Pons (tissue), 1 donor: ENCODE measurements at regions not wholly inside any gene's neighbourhood (a gene's known extent, or its start where the extent isn't known, plus 50 kb on each side); places are given as distances from the start of the nearest gene placed in this dataset.
"Not testable (repeated sequence)": the region's sequence is repeated elsewhere in the genome, so short reads cannot be mapped to it uniquely, and the experiment has no call there.

Experiments used
- DNase-seq: peaks from one replicate; pipeline ENCODE4 v3.0.0-alpha.2; 2016; ENCODE audit warnings: low spot score

GRCh38 chr6:141780296-141780695, 352.4 kb upstream of the GJE1 start:
- DNase-seq, result no peak

DNA sequence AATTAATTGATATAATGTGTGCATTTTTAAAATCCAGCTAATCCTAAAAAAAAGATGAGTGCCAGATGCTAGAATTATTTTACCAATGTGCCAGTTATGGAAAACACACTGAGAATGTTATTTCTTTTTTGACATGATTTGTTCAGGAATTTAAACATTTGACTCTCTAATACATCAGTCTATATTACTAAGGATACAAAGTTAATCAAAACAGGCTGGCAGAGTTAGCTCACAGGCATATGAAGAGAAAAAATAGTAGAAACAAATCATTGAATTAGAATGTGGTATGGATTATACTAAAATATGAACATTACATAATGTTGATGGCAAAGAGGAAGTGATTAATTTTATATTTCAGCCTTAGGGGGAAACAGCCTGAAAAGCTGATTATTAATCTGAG, 368.3 kb upstream of the GJE1 start:
- no peak for DNase-seq

GRCh38 chr6:141758430-141758829, 374.3 kb upstream of the GJE1 start:
- DNase-seq, result no peak

DNA sequence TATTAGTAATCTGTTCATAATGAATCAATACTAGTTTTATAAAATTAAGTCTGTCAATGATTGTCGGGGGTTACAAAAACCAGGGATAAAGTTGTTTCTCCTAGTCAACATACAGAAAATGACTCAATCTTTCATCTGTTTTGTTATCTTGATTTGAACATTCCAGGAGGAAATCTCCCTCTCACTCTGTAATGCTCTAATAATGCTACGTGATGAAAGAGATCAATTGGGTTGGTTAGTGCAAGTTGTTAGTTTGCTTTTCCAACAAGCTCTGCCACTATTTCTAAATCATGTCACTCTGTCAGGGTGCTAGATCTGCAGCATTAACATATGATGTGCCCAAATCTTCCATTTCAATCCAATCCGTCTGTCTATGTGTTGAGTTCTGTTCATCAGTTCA, 379.5 kb upstream of the GJE1 start:
- DNase-seq, result no peak

DNA sequence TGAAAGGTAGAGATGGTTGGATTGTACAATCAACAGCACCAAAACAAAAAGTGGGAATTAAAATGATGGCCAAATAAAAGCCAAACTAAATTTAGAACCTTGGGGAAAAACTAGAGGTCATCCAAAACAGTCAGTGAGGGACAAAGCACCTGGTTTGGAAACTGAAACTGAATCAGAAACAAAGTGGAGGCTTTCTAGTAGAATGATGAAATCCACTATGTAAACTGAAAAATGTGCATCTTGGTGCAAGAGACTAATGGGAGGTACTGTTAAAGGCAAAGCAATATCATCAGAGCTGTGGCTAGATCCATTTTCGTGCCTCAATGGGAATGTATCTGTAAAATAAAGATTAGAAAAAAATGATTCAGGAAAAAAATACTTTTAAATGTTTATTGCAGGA, 380.0 kb upstream of the GJE1 start:
- no peak for DNase-seq

DNA sequence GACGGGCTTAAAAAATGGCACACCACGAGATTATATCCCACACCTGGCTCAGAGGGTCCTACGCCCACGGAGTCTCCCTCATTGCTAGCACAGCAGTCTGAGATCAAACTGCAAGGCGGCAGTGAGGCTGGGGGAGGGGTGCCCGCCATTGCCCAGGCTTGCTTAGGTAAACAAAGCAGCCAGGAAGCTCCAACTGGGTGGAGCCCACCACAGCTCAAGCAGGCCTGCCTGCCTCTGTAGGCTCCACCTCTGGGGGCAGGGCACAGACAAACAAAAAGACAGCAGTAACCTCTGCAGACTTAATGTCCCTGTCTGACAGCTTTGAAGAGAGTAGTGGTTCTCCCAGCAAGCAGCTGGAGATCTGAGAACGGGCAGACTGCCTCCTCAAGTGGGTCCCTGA, 386.4 kb upstream of the GJE1 start:
- not testable (repeated sequence) for DNase-seq

GRCh38 chr6:141744971-141745370, 387.8 kb upstream of the GJE1 start:
- DNase-seq, result no peak

DNA sequence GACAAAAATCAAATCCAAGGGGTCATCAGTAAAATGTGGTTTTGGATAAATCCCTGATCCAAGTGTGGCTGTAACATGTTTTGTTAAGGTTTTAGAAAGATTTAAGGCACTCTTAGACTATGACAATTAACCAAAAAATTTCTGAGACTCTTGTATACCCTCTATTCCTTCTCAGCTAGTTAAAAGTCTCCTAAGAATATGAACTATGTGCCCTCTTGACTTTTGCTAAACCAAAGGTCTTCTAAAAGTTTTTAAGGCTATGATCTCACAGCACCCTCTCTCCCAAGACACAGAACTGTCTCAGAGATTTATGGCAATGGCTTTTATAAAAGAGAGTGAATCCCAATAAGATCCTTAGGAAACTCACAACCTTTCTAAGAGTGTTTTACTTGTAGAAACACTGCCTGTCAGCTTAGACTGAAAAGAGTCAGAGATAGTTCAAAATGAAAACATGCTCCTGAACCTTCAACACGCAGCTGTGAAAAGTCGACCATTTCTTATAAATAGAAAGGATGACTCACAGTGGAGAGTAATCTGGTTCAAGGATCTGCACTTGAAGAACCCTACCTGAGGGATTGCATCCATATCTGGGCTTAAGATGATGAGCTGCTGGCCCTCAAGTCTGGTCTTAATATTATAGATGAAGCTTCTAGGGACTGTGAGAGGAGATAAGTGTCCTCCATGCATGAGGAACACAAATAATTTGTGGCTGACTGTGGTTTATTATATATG, 388.4 kb upstream of the GJE1 start:
- DNase-seq, result no peak

GRCh38 chr6:141736104-141736503, 396.6 kb upstream of the GJE1 start:
- DNase-seq, result no peak

- DNase-seq, result no peak
These were observed 397.6 kb upstream of the GJE1 start for GRCh38 chr6:141735126-141735525.

DNA sequence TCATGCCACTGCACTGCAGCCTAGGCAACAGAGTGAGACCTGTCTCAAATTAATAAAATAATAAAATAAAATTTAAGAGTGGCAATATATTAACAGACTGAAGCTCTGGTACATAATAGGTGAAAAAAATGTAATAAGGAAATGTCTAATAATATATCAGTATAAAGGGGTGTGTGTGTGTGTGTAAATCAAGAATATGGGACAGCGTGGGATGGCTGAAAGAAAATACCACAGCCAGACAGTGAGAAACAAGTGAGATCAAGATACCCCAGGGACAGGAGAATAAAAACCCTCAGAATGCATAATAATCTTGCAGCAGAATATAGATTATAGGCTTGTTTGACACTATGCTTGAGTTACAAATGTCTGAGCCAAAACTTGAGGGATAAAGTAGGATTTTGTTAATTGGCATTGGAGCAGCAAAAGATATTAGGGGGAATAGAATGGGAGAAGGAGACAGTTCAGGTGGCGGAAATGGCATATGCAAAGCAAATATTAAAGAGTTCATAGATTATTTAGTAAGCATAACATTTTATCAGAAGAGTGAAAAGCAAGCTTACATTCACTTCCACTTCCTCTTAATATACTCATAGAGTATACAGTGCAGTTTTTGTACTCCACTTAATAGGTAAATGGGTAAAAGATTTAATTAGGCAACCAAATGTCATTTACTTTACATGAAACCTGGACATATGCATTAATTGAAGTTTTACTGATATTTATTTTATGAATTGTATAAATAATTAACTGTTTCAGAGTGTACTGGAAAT, 398.5 kb upstream of the GJE1 start:
- DNase-seq, result no peak

- DNase-seq, result no peak
These were observed 403.6 kb upstream of the GJE1 start for GRCh38 chr6:141729146-141729545.

DNA sequence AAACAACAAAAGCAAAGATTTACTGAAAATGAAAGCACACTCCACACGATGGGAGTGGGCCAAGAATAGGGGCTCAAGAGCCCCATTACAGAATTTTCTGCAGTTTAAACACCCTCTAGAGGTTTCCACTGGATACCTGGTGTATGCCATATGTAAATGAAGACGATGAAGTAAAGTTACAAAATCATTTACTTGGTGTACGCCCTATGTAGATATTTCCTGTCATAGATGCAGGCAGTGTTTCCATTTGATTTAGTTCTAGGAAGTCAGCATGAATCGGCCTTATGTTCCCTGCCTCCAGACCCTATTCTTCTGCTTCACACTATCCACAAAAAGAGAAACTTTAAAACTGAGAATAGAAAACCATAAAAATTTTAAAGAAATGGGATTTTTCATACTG, 404.4 kb upstream of the GJE1 start:
- no peak for DNase-seq

GRCh38 chr6:141726248-141726647, 406.5 kb upstream of the GJE1 start:
- no peak for DNase-seq

- no peak for DNase-seq
These were observed 408.0 kb upstream of the GJE1 start for GRCh38 chr6:141724731-141725130.

- DNase-seq, result no peak
These were observed 413.2 kb upstream of the GJE1 start for GRCh38 chr6:141719476-141719875.

GRCh38 chr6:141705431-141705830, 427.3 kb upstream of the GJE1 start:
- DNase-seq, result no peak

- DNase-seq, result no peak
These were observed 428.6 kb upstream of the GJE1 start for GRCh38 chr6:141704151-141704550.

DNA sequence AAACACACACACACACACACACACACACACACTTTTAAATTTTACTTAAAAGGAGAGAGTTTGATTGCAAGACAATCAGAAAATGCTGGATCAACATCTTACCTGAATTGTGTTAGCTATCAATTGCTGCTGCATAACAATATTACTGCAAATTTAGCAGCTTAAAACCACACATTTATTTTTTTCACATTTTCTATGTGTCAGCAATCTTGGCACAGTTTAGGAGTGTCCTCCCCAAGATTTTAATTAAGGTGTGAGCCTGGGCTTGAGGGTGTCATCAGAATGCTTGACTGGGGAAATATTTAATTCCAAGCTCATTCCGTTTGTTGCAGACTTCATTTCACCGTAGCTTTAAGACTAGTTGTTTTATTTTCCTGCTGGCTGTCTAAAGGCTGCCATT, 431.0 kb upstream of the GJE1 start:
- no peak for DNase-seq

- DNase-seq, result no peak
These were observed 431.9 kb upstream of the GJE1 start for GRCh38 chr6:141700819-141701218.

- DNase-seq, result no peak
These were observed 443.8 kb upstream of the GJE1 start for GRCh38 chr6:141688916-141689315.

GRCh38 chr6:141685416-141685815, 447.3 kb upstream of the GJE1 start:
- DNase-seq, result no peak

DNA sequence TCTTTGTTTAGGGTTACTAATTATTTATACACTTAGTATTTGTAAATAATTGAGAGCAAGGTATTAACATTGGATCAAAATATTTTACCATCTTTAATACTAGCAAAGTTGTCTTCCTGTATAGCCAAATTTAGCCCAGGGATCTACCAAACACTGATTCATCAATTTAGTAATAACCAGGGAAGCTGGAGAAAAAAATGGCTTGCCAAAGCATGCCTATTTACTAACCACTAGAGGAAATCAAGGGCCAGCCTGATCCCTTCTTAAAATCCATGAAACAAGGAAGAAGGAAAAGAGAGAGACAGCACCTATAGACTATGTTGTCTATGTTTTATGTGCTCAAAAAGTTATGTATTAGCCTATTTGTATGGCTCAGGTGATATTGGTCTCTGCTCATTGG, 450.3 kb upstream of the GJE1 start:
- DNase-seq, result no peak
